GM12892 (cell line): ENCODE measurements at regions not wholly inside any gene's neighbourhood (a gene's known extent, or its start where the extent isn't known, plus 50 kb on each side); places are given as distances from the start of the nearest gene placed in this dataset.

Experiments
- POLR2A ChIP-seq: IDR thresholded peaks from 2 replicates; pipeline ENCODE4 v1.6.1; 2011; ENCODE audit warnings: low read depth, low read length, control low read depth
- POLR2AphosphoS5 ChIP-seq: IDR thresholded peaks from 2 replicates; pipeline ENCODE4 v1.6.1; 2011; ENCODE audit warnings: low read depth, low read length, control low read depth

DNA sequence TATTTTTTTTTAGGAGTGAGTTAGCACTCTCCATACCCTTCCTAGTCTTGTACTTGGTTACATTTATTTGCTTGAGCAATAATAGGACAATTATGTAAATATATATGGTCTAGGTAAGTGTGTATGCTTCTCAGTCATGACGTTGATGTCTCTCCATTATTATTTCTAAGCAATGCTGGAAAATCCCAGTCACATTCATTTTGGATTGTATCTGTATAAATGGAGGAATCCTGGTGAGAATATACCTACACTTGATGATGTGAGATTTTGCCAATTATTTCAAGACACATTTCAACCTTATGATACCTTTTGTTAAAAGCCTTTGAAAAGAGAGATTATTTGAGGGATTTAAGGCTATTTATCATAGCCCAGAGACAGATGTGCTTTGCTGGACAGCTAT, 2244.5 kb upstream of the WWC1 start:
- no peak for TF ChIP-seq POLR2A
- TF ChIP-seq POLR2AphosphoS5, result no peak
